D721Med (cell line): ENCODE measurements at regions not wholly inside any gene's neighbourhood (a gene's known extent, or its start where the extent isn't known, plus 50 kb on each side); places are given as distances from the start of the nearest gene placed in this dataset.

ENCODE experiments used
- DNase-seq: peaks from one replicate; pipeline ENCODE4 v3.0.0; 2011; ENCODE audit warnings: low spot score; ENCODE audit not compliant: insufficient read length
- FAIRE-seq: peaks from 2 replicates; lab custom pipeline; 2011; peaks lifted over from hg19 to GRCh38; lab: Jason Lieb, UNC
- CTCF ChIP-seq: IDR thresholded peaks from 2 replicates; pipeline ENCODE4 v1.5.1; 2012; ENCODE audit warnings: mild to moderate bottlenecking, control low read depth; ENCODE audit not compliant: insufficient read depth; ENCODE audit errors: missing control alignments

- FAIRE-seq (no peak), DNase-seq (no peak)
- TF ChIP-seq CTCF: no peak
Observed at GRCh38 chr21:18191139-18191538, 53.5 kb upstream of the CHODL start.

GRCh38 chr21:18178509-18178908 lies 66.1 kb upstream of the CHODL start:
- TF ChIP-seq CTCF: no peak
- FAIRE-seq: no peak
- DNase-seq: no peak

GRCh38 chr21:18174370-18174769 lies 70.3 kb upstream of the CHODL start:
- TF ChIP-seq CTCF: no peak
- DNase-seq (no peak), FAIRE-seq (no peak)

- FAIRE-seq (no peak), DNase-seq (no peak)
Observed at GRCh38 chr21:18170829-18171228, 73.8 kb upstream of the CHODL start.

GRCh38 chr21:18170221-18170620 lies 74.4 kb upstream of the CHODL start:
- DNase-seq: no peak
- no peak for TF ChIP-seq CTCF
- no peak for FAIRE-seq

More at GRCh38 chr21:18170829-18171228, 73.8 kb upstream of the CHODL start:
- no peak for TF ChIP-seq CTCF

GRCh38 chr21:18168108-18168507 lies 76.5 kb upstream of the CHODL start:
- no peak for FAIRE-seq
- no peak for DNase-seq
- no peak for TF ChIP-seq CTCF

GRCh38 chr21:18164933-18165332 lies 79.7 kb upstream of the CHODL start:
- FAIRE-seq (no peak), DNase-seq (no peak)
- no peak for TF ChIP-seq CTCF
